Ecto neural progenitor cell (in vitro differentiated cells): ENCODE measurements at regions not wholly inside any gene's neighbourhood (a gene's known extent, or its start where the extent isn't known, plus 50 kb on each side); places are given as distances from the start of the nearest gene placed in this dataset.
A peak's percentile ranks its signal among the peaks of the same experiment; 100 is the strongest.

Experiments used
- DNase-seq: peaks from one replicate; pipeline ENCODE4 v3.0.0-alpha.2; 2018; ENCODE audit warnings: low spot score

GRCh38 chr1:38287547-38287946 lies 241.0 kb upstream of the POU3F1 start:
- DNase-seq = no peak

GRCh38 chr1:38287036-38287435 lies 240.4 kb upstream of the POU3F1 start:
- DNase-seq = no peak

- peak; percentile 88 for DNase-seq
Observed at GRCh38 chr1:38285807-38286530, 239.4 kb upstream of the POU3F1 start.

DNA sequence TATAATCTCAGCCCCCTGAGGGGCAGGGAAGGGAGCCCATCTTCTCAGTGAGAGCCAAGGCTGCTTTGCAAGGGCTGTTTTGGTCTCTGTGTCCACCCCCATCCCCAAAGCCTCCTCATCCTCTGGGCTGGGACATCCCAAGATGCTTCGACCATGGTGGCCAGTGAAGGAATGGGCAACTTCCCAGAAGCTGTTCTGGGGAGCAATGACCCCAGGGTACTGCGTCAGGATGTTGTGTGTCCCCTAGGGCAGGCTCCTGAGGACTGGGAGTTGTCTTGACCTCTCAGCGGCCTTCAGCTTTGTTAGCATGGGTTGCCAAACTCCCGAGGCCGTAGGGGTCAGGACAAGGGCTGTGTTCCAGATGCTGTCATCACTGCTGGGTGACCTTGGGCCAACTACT lies 238.4 kb upstream of the POU3F1 start:
- peak; percentile 50 for DNase-seq

GRCh38 chr1:38283696-38284470 lies 237.3 kb upstream of the POU3F1 start:
- peak; percentile 46 for DNase-seq

- no peak for DNase-seq
Observed at GRCh38 chr1:38279148-38279547, 232.6 kb upstream of the POU3F1 start.

DNA sequence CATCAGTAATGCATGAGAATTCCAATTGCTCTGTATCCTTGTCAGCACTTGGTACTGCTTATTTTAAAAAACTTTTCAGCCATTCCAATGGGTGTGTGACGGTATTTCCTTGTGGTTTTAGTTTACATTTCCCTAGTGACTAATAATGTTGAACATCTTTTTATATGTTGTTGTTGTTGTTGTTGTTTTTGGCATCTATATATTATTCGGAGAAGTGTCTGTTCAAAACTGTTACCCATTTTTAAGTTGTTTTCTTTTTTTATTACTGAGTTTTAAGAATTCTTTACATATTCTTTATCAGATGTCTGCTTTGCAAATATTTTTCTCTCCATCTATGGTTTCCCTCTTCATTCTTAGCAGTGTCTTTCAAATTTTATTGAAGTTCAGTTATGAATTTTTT lies 231.1 kb upstream of the POU3F1 start:
- no peak for DNase-seq

GRCh38 chr1:38275960-38276359 lies 229.4 kb upstream of the POU3F1 start:
- no peak for DNase-seq

- peak; percentile 86 for DNase-seq
Observed at GRCh38 chr1:38274974-38275373, 228.4 kb upstream of the POU3F1 start.

GRCh38 chr1:38273196-38273804 lies 226.7 kb upstream of the POU3F1 start:
- DNase-seq = no peak

GRCh38 chr1:38272515-38272914 lies 225.9 kb upstream of the POU3F1 start:
- no peak for DNase-seq

DNA sequence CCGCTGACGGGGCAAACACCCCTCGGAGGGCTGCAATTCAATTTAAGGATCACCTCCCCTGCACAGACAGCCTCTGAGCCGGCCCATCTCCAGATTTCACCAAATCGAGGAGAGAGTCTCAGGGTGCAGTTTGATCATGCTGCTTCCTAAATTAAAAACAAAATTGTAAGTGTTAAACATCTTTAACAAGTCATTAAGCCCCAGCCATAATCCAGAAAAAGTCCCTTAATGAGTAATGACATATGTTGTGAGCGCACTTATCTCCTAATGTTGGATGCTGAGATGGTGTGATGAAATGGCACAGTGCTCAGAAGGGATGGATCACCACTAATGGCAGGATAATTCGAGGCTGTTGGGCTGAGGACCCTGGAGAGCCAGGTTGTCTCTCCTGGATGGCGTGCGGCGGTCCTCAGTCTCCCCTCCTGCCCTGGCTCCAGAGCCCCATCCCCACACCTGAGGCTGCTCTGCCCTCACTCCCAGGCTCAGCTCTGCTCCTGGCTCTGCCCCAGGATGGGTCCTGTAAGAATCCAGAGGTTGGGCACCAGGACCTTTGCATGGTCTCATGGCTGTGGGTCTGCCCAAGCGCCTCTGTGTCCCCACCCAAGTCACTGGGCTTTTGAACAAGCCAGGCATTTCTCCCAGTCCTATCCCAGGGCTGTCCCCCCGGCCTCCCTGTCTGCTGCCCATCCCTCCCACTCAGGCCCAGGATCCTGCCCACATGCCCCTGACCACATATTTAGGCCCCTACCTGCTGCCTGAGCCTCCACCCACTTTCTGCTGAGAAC lies 224.4 kb upstream of the POU3F1 start:
- DNase-seq = no peak

DNA sequence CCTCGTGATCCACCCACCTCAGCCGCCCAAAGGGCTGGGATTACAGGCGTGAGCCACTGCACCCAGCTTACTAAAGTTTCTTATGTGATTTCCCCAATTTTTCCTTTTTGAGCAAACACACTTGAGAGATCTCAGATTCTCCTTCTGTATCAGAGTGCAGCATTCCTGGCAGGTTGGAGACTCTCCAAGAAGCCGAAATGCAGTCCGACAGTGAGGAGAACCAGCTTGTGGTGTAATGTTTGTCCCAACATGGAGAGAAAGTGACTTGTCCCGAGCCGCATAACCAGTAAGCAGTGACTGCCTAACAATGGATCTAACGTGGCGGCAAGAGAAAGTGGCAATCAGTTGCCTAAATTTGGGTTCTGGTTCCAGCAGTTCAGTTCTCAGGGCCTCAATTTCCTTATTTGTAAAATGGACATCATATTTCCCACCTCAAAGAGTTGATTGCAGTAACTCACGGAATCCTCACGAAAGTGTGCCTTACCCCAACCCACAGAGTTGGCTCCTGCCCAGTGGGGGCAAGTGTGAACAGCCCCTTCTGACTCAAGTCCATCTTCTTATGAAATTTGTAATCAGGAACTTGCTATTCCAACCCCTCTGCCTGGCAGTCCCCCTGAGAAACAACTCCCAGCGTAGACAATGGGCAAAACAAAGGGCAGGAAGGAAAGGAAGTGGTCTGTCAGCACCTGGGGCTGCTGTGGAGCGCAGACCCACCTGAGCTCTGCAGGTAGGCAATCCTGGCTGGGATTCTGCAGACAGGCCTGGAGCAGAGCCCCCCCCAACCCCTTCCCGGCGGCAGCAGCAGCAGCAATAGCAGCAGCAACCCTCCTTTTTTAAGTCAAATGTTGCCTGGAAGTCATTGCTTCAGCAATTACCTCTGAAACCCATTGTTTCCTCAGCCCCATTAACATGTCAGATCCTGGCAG lies 223.6 kb upstream of the POU3F1 start:
- DNase-seq = no peak

GRCh38 chr1:38268226-38268625 lies 221.6 kb upstream of the POU3F1 start:
- DNase-seq = no peak

- DNase-seq = no peak
Observed at GRCh38 chr1:38267037-38268036, 220.7 kb upstream of the POU3F1 start.

DNA sequence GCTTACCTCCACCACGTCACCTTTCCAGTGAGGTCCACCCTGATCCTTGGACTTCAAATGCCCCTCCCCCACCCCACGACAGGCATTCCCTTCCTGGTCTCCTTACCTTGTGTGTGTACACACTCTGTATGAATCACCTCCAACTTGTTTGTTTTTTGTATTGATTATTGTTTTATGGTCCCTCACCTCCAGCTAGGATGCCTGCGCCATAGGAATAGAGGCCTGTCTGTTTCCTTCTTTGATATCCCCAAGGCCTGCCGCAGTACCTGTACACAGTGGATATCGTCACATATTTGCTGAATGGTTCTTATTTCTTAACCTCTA lies 219.6 kb upstream of the POU3F1 start:
- no peak for DNase-seq

- no peak for DNase-seq
Observed at GRCh38 chr1:38265293-38266196, 219.0 kb upstream of the POU3F1 start.

DNA sequence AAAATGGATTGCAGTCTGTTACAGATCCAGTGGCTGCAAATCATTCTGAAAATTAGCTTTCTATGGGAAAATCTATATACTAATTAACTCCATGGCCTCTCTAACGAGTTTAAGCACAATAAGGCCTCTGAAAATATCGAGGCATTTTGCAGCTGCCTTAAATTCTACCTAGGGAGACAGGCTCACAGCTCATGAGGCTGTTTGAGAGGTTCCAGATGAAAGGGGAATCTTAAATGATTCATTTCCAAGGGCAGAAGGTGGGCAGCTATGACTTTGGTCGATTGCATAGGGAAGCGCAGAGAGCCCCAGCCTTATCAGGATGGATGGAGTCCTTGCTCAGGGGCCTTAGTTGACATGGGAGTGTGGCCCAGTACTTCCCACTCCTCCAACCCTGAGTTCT lies 216.8 kb upstream of the POU3F1 start:
- DNase-seq = no peak

- no peak for DNase-seq
Observed at GRCh38 chr1:38261574-38261973, 215.0 kb upstream of the POU3F1 start.
